OCI-LY3 (cell line): ENCODE measurements at regions not wholly inside any gene's neighbourhood (a gene's known extent, or its start where the extent isn't known, plus 50 kb on each side); places are given as distances from the start of the nearest gene placed in this dataset.
A peak's percentile ranks its signal among the peaks of the same experiment; 100 is the strongest.

ENCODE experiments used
- H2AFZ ChIP-seq: fragments of 200-600, 300-600 bp; shearing (Covaris generic); 2 replicates; pipeline ENCODE4 v1.6.0; 2014; ENCODE audit warnings: antibody characterized with exemption, low read depth, low read length
- H3K27ac ChIP-seq: fragments of 200-600, 300-600 bp; sonication (generic); 2 replicates; pipeline ENCODE4 v1.5.1; 2014; ENCODE audit warnings: mild to moderate bottlenecking, low read length, moderate library complexity, mixed read lengths
- H3K27me3 ChIP-seq: fragments of 200-600, 300-600 bp; sonication (generic); 2 replicates; pipeline ENCODE4 v1.6.1; 2014; ENCODE audit warnings: low read depth, low read length, mixed read lengths
- H3K36me3 ChIP-seq: fragments of 200-600, 300-600 bp; sonication (generic); replicated peaks from 2 replicates; pipeline ENCODE3; 2014; ENCODE audit warnings: low read depth, low read length, mixed read lengths
- H3K4me1 ChIP-seq: fragments of 300-600, 200-600 bp; sonication (generic); 2 replicates; pipeline ENCODE4 v1.6.1; 2014; ENCODE audit warnings: low read length, mixed read lengths
- H3K4me2 ChIP-seq: fragments of 200-600, 300-600 bp; sonication (generic); 2 replicates; pipeline ENCODE4 v1.6.1; 2014; ENCODE audit warnings: low read length, mixed read lengths
- H3K4me3 ChIP-seq: fragments of 300-600, 200-600 bp; sonication (generic); 2 replicates; pipeline ENCODE4 v1.5.1; 2014; ENCODE audit warnings: antibody characterized with exemption, mild to moderate bottlenecking, low read length, moderate library complexity
- H3K79me2 ChIP-seq: fragments of 300-600, 200-600 bp; shearing (Covaris generic); 2 replicates; pipeline ENCODE4 v1.6.1; 2014; ENCODE audit warnings: mild to moderate bottlenecking, low read length, mixed read lengths
- H3K9ac ChIP-seq: fragments of 300-600, 200-600 bp; shearing (Covaris generic); 2 replicates; pipeline ENCODE4 v1.6.0; 2014; ENCODE audit warnings: mild to moderate bottlenecking, low read length, moderate library complexity
- H3K9me3 ChIP-seq: fragments of 200-600, 300-600 bp; shearing (Covaris generic); 2 replicates; pipeline ENCODE4 v1.6.1; 2014; ENCODE audit warnings: low read length, mixed read lengths; ENCODE audit not compliant: insufficient read depth
- H4K20me1 ChIP-seq: fragments of 200-600, 300-600 bp; sonication (generic); 2 replicates; pipeline ENCODE4 v1.6.1; 2016; ENCODE audit warnings: low read length, mixed read lengths; ENCODE audit not compliant: insufficient read depth
- CTCF ChIP-seq: fragments of 200-600, 300-600 bp; sonication (generic); IDR thresholded peaks from 2 replicates; pipeline ENCODE4 v1.5.1; 2014; ENCODE audit warnings: antibody characterized with exemption, low read length, low read depth
- EZH2phosphoT487 ChIP-seq: fragments of 200-600 bp; shearing (Covaris generic); IDR thresholded peaks from 2 replicates; pipeline ENCODE4 v1.6.1; 2018; ENCODE audit warnings: antibody characterized with exemption, mixed run types, low read depth

DNA sequence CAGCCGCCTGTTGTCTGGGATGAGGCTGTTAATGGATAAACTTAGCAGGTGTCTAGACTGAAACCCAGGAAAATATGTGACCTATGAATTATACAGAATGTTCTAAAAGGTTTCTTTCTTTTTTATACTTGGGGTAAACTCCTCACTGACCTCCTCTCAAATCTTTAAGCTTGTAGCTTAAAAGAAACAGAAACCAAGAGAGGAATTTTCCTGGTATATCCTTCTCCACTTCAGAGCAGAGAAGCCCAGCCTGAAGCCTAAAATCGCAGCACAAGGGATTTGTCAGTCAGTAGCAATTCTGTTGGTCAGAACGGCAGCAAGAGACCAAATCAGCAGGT is 99.4 kb upstream of the RIPOR2 start:
- Histone ChIP-seq H4K20me1 (peaks cover 91% of the 10 kb centered on the region), H3K79me2 (peaks cover 99% of the 10 kb centered on the region), H3K27me3 (no peaks in the 10 kb centered on the region), H3K4me2 (peak overlapping the region; percentile 99), H3K4me1 (peaks cover 67% of the 10 kb centered on the region), H3K4me3 (peak overlapping the region; percentile 100), H3K36me3 (peaks cover 72% of the 10 kb centered on the region), H3K9me3 (no peaks in the 10 kb centered on the region), H2AFZ (no peak overlapping the region), H3K9ac (peak overlapping the region; percentile 49), H3K27ac (peak overlapping the region; percentile 48)
- TF ChIP-seq CTCF = no peak
- no peak for TF ChIP-seq EZH2phosphoT487

DNA sequence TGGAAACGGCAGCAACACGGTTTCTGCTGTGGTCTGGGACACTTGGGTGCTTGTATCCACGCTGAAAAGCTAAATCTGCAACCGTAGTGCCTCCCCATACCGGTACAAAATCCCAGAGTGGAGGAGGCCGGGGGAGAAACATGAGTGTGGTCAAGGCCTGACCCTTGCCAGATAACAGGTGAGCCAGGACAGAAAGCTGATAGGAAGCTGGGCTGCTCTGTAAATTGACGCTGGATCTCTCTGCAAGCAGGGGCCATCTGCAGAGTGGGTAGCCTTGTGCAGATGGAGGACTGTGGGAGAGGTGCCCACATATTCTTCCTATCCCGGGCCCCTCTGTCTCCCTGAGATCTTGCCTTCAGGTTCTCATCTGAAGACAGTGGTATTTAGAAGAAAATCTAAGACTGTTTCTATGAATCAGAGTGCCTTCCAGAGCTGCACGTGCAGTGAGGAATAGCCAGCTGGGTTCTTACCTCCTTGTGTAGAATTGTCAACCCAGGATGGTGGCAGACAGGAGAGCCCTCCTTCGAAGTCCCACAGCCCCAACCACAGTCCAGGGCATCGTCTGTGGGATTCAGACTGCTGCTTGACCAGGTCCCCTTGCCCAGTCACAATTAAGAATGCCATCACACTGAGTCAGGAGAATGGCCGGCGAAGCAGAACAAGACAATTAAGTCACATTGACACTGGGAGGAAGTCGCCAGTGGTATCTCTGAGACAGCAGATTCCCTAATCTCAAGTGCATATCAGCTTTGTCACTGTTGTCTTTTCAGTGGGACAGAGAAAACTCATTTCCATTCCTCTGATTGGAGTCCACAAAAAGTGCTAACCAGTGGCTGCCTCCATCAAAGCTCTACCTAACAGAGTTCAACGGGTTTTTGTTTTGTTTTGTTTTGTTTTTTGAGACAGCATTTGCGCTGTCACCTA is 100.0 kb upstream of the RIPOR2 start:
- Histone ChIP-seq H3K4me2 (peak overlapping the region; percentile 99), H3K4me3 (peak overlapping the region; percentile 100), H2AFZ (no peak overlapping the region), H3K36me3 (peaks cover 73% of the 10 kb centered on the region), H3K27ac (peak overlapping the region; percentile 48), H3K4me1 (peaks cover 61% of the 10 kb centered on the region), H3K9me3 (no peaks in the 10 kb centered on the region), H3K9ac (peak overlapping the region; percentile 49), H3K79me2 (peaks cover 99% of the 10 kb centered on the region), H4K20me1 (peaks cover 84% of the 10 kb centered on the region), H3K27me3 (no peaks in the 10 kb centered on the region)
- no peak for TF ChIP-seq CTCF
- no peak for TF ChIP-seq EZH2phosphoT487

DNA sequence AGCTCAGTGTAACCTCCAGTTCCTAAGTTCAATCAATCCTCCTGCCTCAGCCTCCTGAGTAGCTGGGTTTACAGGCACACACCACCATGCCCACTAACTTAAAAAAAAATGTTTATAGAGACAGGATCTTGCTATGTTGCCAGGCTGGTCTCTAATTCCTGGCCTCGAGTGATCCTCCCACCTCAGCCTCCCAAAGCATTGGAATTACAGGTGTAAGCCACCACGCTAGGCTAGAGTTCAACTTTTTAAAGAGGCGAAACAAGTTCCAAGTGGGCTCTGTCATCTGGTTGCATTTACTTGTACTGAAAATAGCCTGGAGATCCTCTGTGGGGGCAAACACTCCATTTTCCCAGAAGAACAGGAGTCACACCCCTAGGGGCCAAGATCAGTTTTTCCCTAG is 100.7 kb upstream of the RIPOR2 start:
- peak overlapping the region; percentile 41; the same call in 1 of the 2 replicates for H3K9ac ChIP-seq
- peaks cover 75% of the 10 kb centered on the region for H3K36me3 ChIP-seq
- peaks cover 99% of the 10 kb centered on the region for H3K79me2 ChIP-seq
- peaks cover 56% of the 10 kb centered on the region for H3K4me1 ChIP-seq
- peak overlapping the region; percentile 100 for H3K4me3 ChIP-seq
- peaks cover 79% of the 10 kb centered on the region for H4K20me1 ChIP-seq
- H3K4me2 ChIP-seq = peak overlapping the region; percentile 99
- no peaks in the 10 kb centered on the region for H3K9me3 ChIP-seq
- TF ChIP-seq EZH2phosphoT487 (no peak), CTCF (no peak)
- H3K27me3 ChIP-seq = no peaks in the 10 kb centered on the region
- H2AFZ ChIP-seq = no peak overlapping the region
- H3K27ac ChIP-seq = peak overlapping the region; percentile 48

DNA sequence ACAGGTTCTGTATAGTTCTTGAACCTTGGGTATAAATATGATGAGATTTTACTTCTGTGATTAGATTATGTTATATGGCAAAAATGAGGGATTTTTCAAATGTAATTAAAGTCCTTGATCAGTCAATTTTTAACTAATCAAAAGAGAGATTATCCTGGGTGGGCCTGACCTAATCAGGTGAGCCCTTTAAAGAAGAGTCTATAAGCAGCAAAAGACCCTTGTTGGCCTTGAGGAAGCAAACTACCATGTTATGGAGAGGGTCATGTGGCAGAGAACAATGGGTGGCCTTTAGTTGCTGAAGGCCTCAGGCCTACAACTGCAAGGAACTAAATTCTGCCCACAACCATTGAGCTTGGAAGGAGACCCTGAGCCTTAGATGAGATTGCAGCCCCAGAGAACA is 102.5 kb upstream of the RIPOR2 start:
- Histone ChIP-seq H3K4me2 (peak overlapping the region; percentile 99), H3K79me2 (peaks cover 96% of the 10 kb centered on the region), H3K36me3 (peaks cover 66% of the 10 kb centered on the region), H3K9me3 (no peaks in the 10 kb centered on the region), H3K4me1 (peaks cover 59% of the 10 kb centered on the region), H2AFZ (no peak overlapping the region), H3K4me3 (peak overlapping the region; percentile 100), H3K9ac (0 out of 2 replicates have a peak overlapping the region, but pooled peaks have one; percentile 41), H4K20me1 (peaks cover 63% of the 10 kb centered on the region), H3K27ac (peak overlapping the region; percentile 100), H3K27me3 (no peaks in the 10 kb centered on the region)
- TF ChIP-seq EZH2phosphoT487 (no peak), CTCF (no peak)
